ENCODE measurements at regions not wholly inside any gene's neighbourhood (a gene's known extent, or its start where the extent isn't known, plus 50 kb on each side); places are given as distances from the start of the nearest gene placed in this dataset.

GRCh38 chr16:9549487-9549886, 458.0 kb downstream of the HAPSTR1 start:
- TF ChIP-seq CTCF (IDR thresholded peaks at IDR 0.05; ENCODE audit: insufficient read depth, low read depth, low read length) = no peak
- TF ChIP-seq EZH2 (IDR thresholded peaks at IDR 0.05; ENCODE audit: insufficient read depth, low read length) = no peak
